Endothelial cell of umbilical vein (primary cell): ENCODE measurements at regions not wholly inside any gene's neighbourhood (a gene's known extent, or its start where the extent isn't known, plus 50 kb on each side); places are given as distances from the start of the nearest gene placed in this dataset.

Experiments used
- BruUV-seq: library from RNA; stranded (reverse); fragments of 400-500 nt; replicated peaks from 2 replicates; lab custom pipeline; 2021; lab: Mats Ljungman, UMichigan
- CTCF ChIA-PET: fragments of 300-600, 350-600 bp; sonication (Branson Sonifier 250); formaldehyde crosslinking; loops from one replicate; lab custom pipeline; 2021; ENCODE audit warnings: antibody characterized with exemption, inconsistent platforms; lab: Charles Lee
- POLR2A ChIA-PET: fragments of 300-600, 350-600 bp; sonication (Branson Sonifier 250); formaldehyde crosslinking; loops from one replicate; lab custom pipeline; 2021; ENCODE audit warnings: antibody characterized with exemption, inconsistent platforms; lab: Charles Lee
- DNase-seq: peaks from one replicate; pipeline ENCODE4 v3.0.0-alpha.2; 2011; ENCODE audit warnings: low read depth, low spot score
- FAIRE-seq: peaks from 2 replicates; lab custom pipeline; 2011; peaks lifted over from hg19 to GRCh38; lab: Jason Lieb, UNC
- H2AFZ ChIP-seq: 2 replicates; pipeline ENCODE4 v1.6.0; 2012; ENCODE audit warnings: low read depth, low read length, control low read depth, inconsistent platforms
- H3K27ac ChIP-seq: 2 replicates; pipeline ENCODE4 v1.5.1; 2011; ENCODE audit warnings: low read depth, mild to moderate bottlenecking, control low read depth, low read length, moderate library complexity; ENCODE audit not compliant: insufficient read depth
- H3K27me3 ChIP-seq, 2 experiments: 2 replicates each; pipeline versions ENCODE4 v1.6.0 to v1.6.1; 2011; ENCODE audit warnings: low read length in 2 of 2, mixed read lengths in 1 of 2; ENCODE audit not compliant: control insufficient read depth in 2 of 2, insufficient read depth in 2 of 2
- H3K36me3 ChIP-seq, 2 experiments: 2 replicates in 1 of 2; 3 replicates in 1 of 2; pipeline ENCODE4 v1.5.1; 2011; ENCODE audit warnings: low read length in 2 of 2, mild to moderate bottlenecking in 1 of 2, moderate library complexity in 1 of 2; ENCODE audit not compliant: control insufficient read depth in 2 of 2, insufficient read depth in 2 of 2; ENCODE audit errors: extremely low read depth in 1 of 2
- H3K4me1 ChIP-seq: 3 replicates; pipeline ENCODE4 v1.5.1; 2011; ENCODE audit warnings: mild to moderate bottlenecking, low read length; ENCODE audit not compliant: control insufficient read depth, insufficient read depth; ENCODE audit errors: extremely low read depth
- H3K4me2 ChIP-seq: 2 replicates; pipeline ENCODE4 v1.6.1; 2011; ENCODE audit warnings: low read length, control low read depth, mixed read lengths; ENCODE audit not compliant: insufficient read depth
- H3K4me3 ChIP-seq, 3 experiments: fragments of 200-600 bp in 1 of 3; sonication (generic), shearing (Covaris generic) in 1 of 3; replicated peaks in 1 of 3; 2 replicates each; pipeline ENCODE4 v1.5.1; 2011 to 2016; ENCODE audit warnings: control low read depth in 3 of 3, low read length in 3 of 3, mild to moderate bottlenecking in 2 of 3, inconsistent platforms in 1 of 3, low read depth in 1 of 3, moderate library complexity in 1 of 3; ENCODE audit not compliant: insufficient read depth in 1 of 3
- H3K79me2 ChIP-seq: 2 replicates; pipeline ENCODE4 v1.6.0; 2012; ENCODE audit warnings: low read length, inconsistent platforms; ENCODE audit not compliant: control insufficient read depth, insufficient read depth
- H3K9ac ChIP-seq: replicated peaks from 2 replicates; pipeline ENCODE3; 2011; ENCODE audit warnings: low read length, control low read depth; ENCODE audit not compliant: insufficient read depth; ENCODE audit errors: extremely low read depth
- H3K9me1 ChIP-seq: replicated peaks from 3 replicates; pipeline ENCODE4 v1.6.0; 2011; ENCODE audit warnings: mild to moderate bottlenecking, low read length; ENCODE audit not compliant: control insufficient read depth, insufficient read depth; ENCODE audit errors: extremely low read depth
- H3K9me3 ChIP-seq: replicated peaks from 2 replicates; pipeline ENCODE4 v1.5.1; 2012; ENCODE audit warnings: low read length, inconsistent platforms; ENCODE audit not compliant: control insufficient read depth, insufficient read depth
- H4K20me1 ChIP-seq: replicated peaks from 2 replicates; pipeline ENCODE3; 2011; ENCODE audit warnings: mild to moderate bottlenecking, low read length; ENCODE audit not compliant: control insufficient read depth, insufficient read depth; ENCODE audit errors: extremely low read depth
- EZH2 ChIP-seq: IDR thresholded peaks from 2 replicates; pipeline ENCODE4 v1.6.1; 2012; ENCODE audit warnings: borderline replicate concordance, low read depth, mild to moderate bottlenecking, moderate library complexity, low read length, inconsistent platforms; ENCODE audit not compliant: severe bottlenecking
- FOS ChIP-seq: IDR thresholded peaks from 2 replicates; pipeline ENCODE4 v1.6.1; 2011; ENCODE audit warnings: mild to moderate bottlenecking, low read length, moderate library complexity, borderline replicate concordance; ENCODE audit not compliant: insufficient read depth
- JUN ChIP-seq: IDR thresholded peaks from 2 replicates; pipeline ENCODE4 v1.6.1; 2011; ENCODE audit warnings: borderline replicate concordance, low read depth; ENCODE audit not compliant: insufficient read length, insufficient read depth
- MYC ChIP-seq: IDR thresholded peaks from one replicate; pipeline ENCODE4 v1.6.1; 2011; ENCODE audit warnings: mild to moderate bottlenecking, low read depth, low read length
- POLR2A ChIP-seq: IDR thresholded peaks from 2 replicates; pipeline ENCODE4 v1.6.1; 2012; ENCODE audit warnings: low read depth, mild to moderate bottlenecking, control low read depth, low read length
- POLR2AphosphoS5 ChIP-seq: IDR thresholded peaks from 2 replicates; pipeline ENCODE4 v1.6.1; 2012; ENCODE audit warnings: low read depth, mild to moderate bottlenecking, control low read depth, low read length, moderate library complexity; ENCODE audit not compliant: insufficient read depth
- dilution Hi-C: fragments of 300-500 bp; cut with MboI; formaldehyde crosslinking; loops from one replicate; pipeline ENCODE4 v1.15.0; 2019; ENCODE audit warnings: low sequenced_read_pairs; ENCODE audit not compliant: extremely low pct_ligation_motif_present
- intact Hi-C: fragments of 100-400 bp; cut with micrococcal nuclease; formaldehyde crosslinking; loops from one replicate; pipeline ENCODE4 v1.10.0; 2022

DNA sequence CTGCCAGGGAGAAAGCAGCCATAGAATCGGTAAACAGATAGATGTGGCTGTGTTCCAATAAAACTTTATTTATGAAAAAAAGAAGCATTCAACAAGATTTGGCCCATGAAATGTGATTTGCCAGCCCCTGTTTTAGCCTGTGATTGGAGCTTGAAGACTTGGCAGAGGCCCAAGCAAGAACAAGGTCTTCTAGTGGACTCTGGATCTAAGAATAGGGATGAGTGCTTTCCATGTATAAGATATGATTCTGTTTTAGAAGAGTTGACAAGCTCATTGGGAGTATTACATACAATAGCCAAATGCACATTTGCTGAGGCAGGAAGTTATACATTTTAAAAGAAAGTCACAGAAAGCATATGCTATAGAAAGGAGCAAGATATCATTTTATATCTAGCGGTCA is 175.6 kb upstream of the LUZP2 start:
- H2AFZ ChIP-seq = no peak overlapping the region
- DNase-seq = no peak
- no peak overlapping the region for H3K4me2 ChIP-seq
- dilution Hi-C loops (no loop called here), intact Hi-C loops (loop anchor here (5.0 to 10.0 kb wide), 2 partner anchors 776 to 1444 kb away; no protein-coding TSS in a partner anchor)
- no peaks in the 10 kb centered on the region for H3K27me3 ChIP-seq
- ChIA-PET POLR2A (no interaction called here), CTCF (interaction anchor here (1.3 to 1.4 kb wide), 2 partner anchors 9 to 1207 kb away, joined by 3 to 5 read pairs; no protein-coding TSS in a partner anchor)
- H3K4me3 ChIP-seq = no peak overlapping the region
- H3K9me1 ChIP-seq = no peaks in the 10 kb centered on the region
- no peaks in the 10 kb centered on the region for H4K20me1 ChIP-seq
- BruUV-seq = no TSS peak
- H3K4me1 ChIP-seq = peaks cover 7% of the 10 kb centered on the region
- FAIRE-seq = no peak
- H3K9me3 ChIP-seq = no peaks in the 10 kb centered on the region
- H3K9ac ChIP-seq = no peak overlapping the region
- H3K79me2 ChIP-seq = no peaks in the 10 kb centered on the region
- TF ChIP-seq POLR2AphosphoS5 (no peak), EZH2 (no peak), POLR2A (no peak), MYC (no peak)
- no peak overlapping the region for H3K27ac ChIP-seq
- H3K36me3 ChIP-seq = no peaks in the 10 kb centered on the region

DNA sequence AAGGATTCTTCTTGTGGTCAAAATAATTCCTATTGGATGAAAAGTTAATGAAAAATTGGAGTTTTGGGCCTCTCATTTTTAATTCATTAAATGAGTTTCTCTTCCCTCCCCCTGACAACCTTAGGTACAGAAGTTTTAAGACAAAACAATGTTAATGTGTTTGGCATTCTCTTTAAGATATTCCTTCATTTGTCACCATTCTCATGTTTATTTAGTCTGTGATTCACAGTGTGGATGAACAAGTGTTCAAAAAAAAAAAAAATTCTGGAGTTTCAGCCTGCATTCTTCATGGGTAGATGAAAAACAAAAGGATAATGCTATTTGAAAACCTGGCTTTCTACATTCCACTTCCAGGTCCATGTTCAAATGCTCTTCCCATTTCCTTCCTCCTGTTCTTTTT is 172.6 kb upstream of the LUZP2 start:
- peaks cover 7% of the 10 kb centered on the region for H3K4me1 ChIP-seq
- DNase-seq (peak; percentile 55), FAIRE-seq (peak; percentile 67)
- H3K9me3 ChIP-seq = no peaks in the 10 kb centered on the region
- ChIA-PET CTCF (interaction anchor here (1.0 to 4.3 kb wide), 5 partner anchors 8 to 1211 kb away, joined by 3 to 31 read pairs (median 8); no protein-coding TSS in a partner anchor), POLR2A (no interaction called here)
- no peaks in the 10 kb centered on the region for H3K27me3 ChIP-seq
- H4K20me1 ChIP-seq = no peaks in the 10 kb centered on the region
- H3K4me3 ChIP-seq = no peak overlapping the region
- peak; percentile 37 for TF ChIP-seq FOS
- no peak for TF ChIP-seq JUN
- no peak for TF ChIP-seq POLR2A
- H3K4me2 ChIP-seq = peak overlapping the region; percentile 17
- intact Hi-C loops (loop anchor here (5.0 to 10.0 kb wide), 2 partner anchors 779 to 1447 kb away; no protein-coding TSS in a partner anchor), dilution Hi-C loops (no loop called here)
- no peaks in the 10 kb centered on the region for H3K79me2 ChIP-seq
- H3K9me1 ChIP-seq = no peaks in the 10 kb centered on the region
- no peaks in the 10 kb centered on the region for H3K36me3 ChIP-seq
- no peak overlapping the region for H3K9ac ChIP-seq
- peak overlapping the region; percentile 48 for H2AFZ ChIP-seq
- no peak overlapping the region for H3K27ac ChIP-seq
- BruUV-seq = no TSS peak
